Mesenchymal stem cell (in vitro differentiated cells and primary cell): ENCODE measurements at regions not wholly inside any gene's neighbourhood (a gene's known extent, or its start where the extent isn't known, plus 50 kb on each side); places are given as distances from the start of the nearest gene placed in this dataset.

Experiments
- DNase-seq: peaks from one replicate; pipeline ENCODE4 v3.0.0-alpha.2; 2013
- H2AFZ ChIP-seq: one replicate; pipeline ENCODE4 v1.6.1; 2013; ENCODE audit warnings: low read depth, mild to moderate bottlenecking, control low read depth, inconsistent platforms, low read length, moderate library complexity
- H2AK5ac ChIP-seq: 2 replicates; pipeline ENCODE4 v1.6.1; 2013; ENCODE audit warnings: low read length, moderate library complexity, mild to moderate bottlenecking, inconsistent platforms; ENCODE audit not compliant: severe bottlenecking
- H2BK120ac ChIP-seq: one replicate; pipeline ENCODE4 v1.6.1; 2013; ENCODE audit warnings: low read depth, mild to moderate bottlenecking, inconsistent platforms, low read length, moderate library complexity
- H2BK12ac ChIP-seq, 2 experiments: one replicate each; pipeline ENCODE4 v1.6.1; 2013; ENCODE audit warnings: inconsistent platforms in 2 of 2, low read length in 2 of 2, mild to moderate bottlenecking in 2 of 2, moderate library complexity in 2 of 2, control low read depth in 1 of 2
- H2BK15ac ChIP-seq: one replicate; pipeline ENCODE4 v1.6.1; 2013; ENCODE audit warnings: mild to moderate bottlenecking, low read depth, inconsistent platforms; ENCODE audit not compliant: poor library complexity, severe bottlenecking
- H2BK5ac ChIP-seq: 2 replicates; pipeline ENCODE4 v1.6.1; 2013; ENCODE audit warnings: low read depth, mild to moderate bottlenecking, low read length, control low read depth, inconsistent platforms; ENCODE audit not compliant: poor library complexity, severe bottlenecking
- H3K14ac ChIP-seq, 2 experiments: one replicate each; pipeline ENCODE4 v1.6.1; 2013; ENCODE audit warnings: inconsistent platforms in 2 of 2, low read length in 2 of 2, control low read depth in 1 of 2, mild to moderate bottlenecking in 1 of 2, moderate library complexity in 1 of 2
- H3K18ac ChIP-seq, 2 experiments: one replicate each; pipeline ENCODE4 v1.6.1; 2013; ENCODE audit warnings: inconsistent platforms in 2 of 2, low read length in 2 of 2, control low read depth in 1 of 2, low read depth in 1 of 2, mild to moderate bottlenecking in 1 of 2
- H3K23ac ChIP-seq, 2 experiments: one replicate each; pipeline ENCODE4 v1.6.1; 2013; ENCODE audit warnings: inconsistent platforms in 2 of 2, low read length in 2 of 2, mild to moderate bottlenecking in 2 of 2, moderate library complexity in 2 of 2, control low read depth in 1 of 2
- H3K27ac ChIP-seq: 2 replicates; pipeline ENCODE4 v1.5.1; 2013; ENCODE audit warnings: mild to moderate bottlenecking, moderate library complexity, low read length, control low read depth, inconsistent platforms; ENCODE audit not compliant: poor library complexity, severe bottlenecking
- H3K27me3 ChIP-seq, 2 experiments: 2 replicates each; pipeline versions ENCODE4 v1.6.1 to v1.7.0; 2013; ENCODE audit warnings: low read length in 2 of 2, mild to moderate bottlenecking in 2 of 2, moderate library complexity in 2 of 2, control low read depth in 1 of 2, inconsistent platforms in 1 of 2; ENCODE audit not compliant: control insufficient read depth in 1 of 2, insufficient read depth in 1 of 2
- H3K36me3 ChIP-seq, 2 experiments: 2 replicates each; pipeline versions ENCODE4 v1.6.1 to v1.7.0; 2013; ENCODE audit warnings: low read length in 2 of 2, control low read depth in 1 of 2, inconsistent platforms in 1 of 2, low read depth in 1 of 2, mild to moderate bottlenecking in 1 of 2; ENCODE audit not compliant: insufficient read depth in 2 of 2, control insufficient read depth in 1 of 2
- H3K4ac ChIP-seq, 2 experiments: one replicate each; pipeline ENCODE4 v1.6.1; 2013; ENCODE audit warnings: inconsistent platforms in 2 of 2, low read length in 2 of 2, mild to moderate bottlenecking in 2 of 2, moderate library complexity in 2 of 2, control low read depth in 1 of 2, low read depth in 1 of 2
- H3K4me1 ChIP-seq: 2 replicates; pipeline ENCODE4 v1.6.1; 2013; ENCODE audit warnings: low read depth, low read length, control low read depth; ENCODE audit not compliant: control insufficient read depth, insufficient read depth
- H3K4me2 ChIP-seq: 2 replicates; pipeline ENCODE4 v1.6.1; 2013; ENCODE audit warnings: low read length, mild to moderate bottlenecking, inconsistent platforms; ENCODE audit not compliant: poor library complexity, severe bottlenecking
- H3K4me3 ChIP-seq, 2 experiments: 2 replicates each; pipeline versions ENCODE4 v1.5.1 to v1.7.0; 2013; ENCODE audit warnings: low read length in 2 of 2, mild to moderate bottlenecking in 2 of 2, control low read depth in 1 of 2, low read depth in 1 of 2; ENCODE audit not compliant: insufficient read depth in 1 of 2
- H3K79me1 ChIP-seq: replicated peaks from 2 replicates; pipeline ENCODE4 v1.6.1; 2013; ENCODE audit warnings: mild to moderate bottlenecking, control low read depth, low read length, inconsistent platforms; ENCODE audit not compliant: poor library complexity, severe bottlenecking
- H3K9ac ChIP-seq: 2 replicates; pipeline ENCODE4 v1.7.0; 2013; ENCODE audit warnings: mild to moderate bottlenecking, low read length, moderate library complexity
- H3K9me3 ChIP-seq: 2 replicates; pipeline ENCODE4 v1.7.0; 2013; ENCODE audit warnings: mild to moderate bottlenecking, low read length; ENCODE audit not compliant: control insufficient read depth
- H4K8ac ChIP-seq: one replicate; pipeline ENCODE4 v1.6.1; 2013; ENCODE audit warnings: inconsistent platforms, mild to moderate bottlenecking, low read length, moderate library complexity
- H4K91ac ChIP-seq: one replicate; pipeline ENCODE4 v1.6.1; 2013; ENCODE audit warnings: mild to moderate bottlenecking, low read length, inconsistent platforms
- WGBS: methylation state at CpG from one replicate; pipeline ENCODE4 v1.1.7; 2013; ENCODE audit warnings: mixed read lengths; 5-methylcytosine and 5-hydroxymethylcytosine counted together

- no peak overlapping the region for H3K27ac ChIP-seq
- H3K4me1 ChIP-seq: no peaks in the 10 kb centered on the region
- DNase-seq: no peak
- no peak overlapping the region for H3K23ac ChIP-seq
- no peak overlapping the region for H2BK120ac ChIP-seq
- no peak overlapping the region for H3K4me2 ChIP-seq
- H3K9ac ChIP-seq: no peak overlapping the region
- H3K27me3 ChIP-seq: peaks cover 0 to 9% of the 10 kb centered on the region in 2 experiments
- H3K14ac ChIP-seq: no peak overlapping the region
- H3K4me3 ChIP-seq: no peak overlapping the region
- H3K4ac ChIP-seq: no peak overlapping the region
- no peaks in the 10 kb centered on the region for H3K36me3 ChIP-seq
- no peak overlapping the region for H4K91ac ChIP-seq
- H2BK12ac ChIP-seq: no peak overlapping the region
- H2BK5ac ChIP-seq: no peak overlapping the region
- no peak overlapping the region for H2BK15ac ChIP-seq
- H2AFZ ChIP-seq: no peak overlapping the region
- H2AK5ac ChIP-seq: no peak overlapping the region
- H3K18ac ChIP-seq: no peak overlapping the region
- no peak overlapping the region for H4K8ac ChIP-seq
- H3K9me3 ChIP-seq: no peaks in the 10 kb centered on the region
- no peaks in the 10 kb centered on the region for H3K79me1 ChIP-seq
- 63% methylated on average over 1 of the region's 1 CpG for WGBS
These were observed 108.6 kb downstream of the LACC1 start for GRCh38 chr13:43988302-43988701.

- H3K9me3 ChIP-seq: peaks cover 14% of the 10 kb centered on the region
- no peaks in the 10 kb centered on the region for H3K4me1 ChIP-seq
- no peak overlapping the region for H2BK12ac ChIP-seq
- H3K14ac ChIP-seq: no peak overlapping the region
- no peak overlapping the region for H3K4ac ChIP-seq
- no peak overlapping the region for H3K4me3 ChIP-seq
- no peak overlapping the region for H3K4me2 ChIP-seq
- no peak overlapping the region for H3K9ac ChIP-seq
- H4K8ac ChIP-seq: no peak overlapping the region
- no peak overlapping the region for H4K91ac ChIP-seq
- no peak for DNase-seq
- H2BK15ac ChIP-seq: no peak overlapping the region
- no peak overlapping the region for H2AFZ ChIP-seq
- no peak overlapping the region for H3K27ac ChIP-seq
- H3K27me3 ChIP-seq: peaks cover 0 to 9% of the 10 kb centered on the region in 2 experiments
- H3K18ac ChIP-seq: no peak overlapping the region
- H3K36me3 ChIP-seq: no peaks in the 10 kb centered on the region
- no peak overlapping the region for H3K23ac ChIP-seq
- no peaks in the 10 kb centered on the region for H3K79me1 ChIP-seq
- no peak overlapping the region for H2BK5ac ChIP-seq
- H2AK5ac ChIP-seq: no peak overlapping the region
- WGBS: 74% methylated on average over 4 of the region's 5 CpGs
- H2BK120ac ChIP-seq: no peak overlapping the region
These were observed 110.3 kb downstream of the LACC1 start for GRCh38 chr13:43990021-43990420.

GRCh38 chr13:43990829-43991228 lies 111.1 kb downstream of the LACC1 start:
- H4K91ac ChIP-seq: no peak overlapping the region
- no peak for DNase-seq
- H3K18ac ChIP-seq: no peak overlapping the region
- no peaks in the 10 kb centered on the region for H3K36me3 ChIP-seq
- H3K9ac ChIP-seq: no peak overlapping the region
- no peak overlapping the region for H2BK120ac ChIP-seq
- no peak overlapping the region for H3K27ac ChIP-seq
- H2AFZ ChIP-seq: no peak overlapping the region
- no peaks in the 10 kb centered on the region for H3K79me1 ChIP-seq
- WGBS: 96% methylated on average over 3 of the region's 3 CpGs
- no peak overlapping the region for H2BK5ac ChIP-seq
- no peak overlapping the region for H3K4me3 ChIP-seq
- H3K23ac ChIP-seq: no peak overlapping the region
- no peak overlapping the region for H4K8ac ChIP-seq
- H3K4ac ChIP-seq: no peak overlapping the region
- no peak overlapping the region for H2BK12ac ChIP-seq
- H3K4me1 ChIP-seq: no peaks in the 10 kb centered on the region
- H3K9me3 ChIP-seq: peaks cover 22% of the 10 kb centered on the region
- H3K14ac ChIP-seq: no peak overlapping the region
- H3K27me3 ChIP-seq: peaks cover 0 to 9% of the 10 kb centered on the region in 2 experiments
- H3K4me2 ChIP-seq: no peak overlapping the region
- H2BK15ac ChIP-seq: no peak overlapping the region
- no peak overlapping the region for H2AK5ac ChIP-seq

- Histone ChIP-seq H3K18ac (no peak overlapping the region), H2AK5ac (no peak overlapping the region), H2BK5ac (no peak overlapping the region), H3K9ac (no peak overlapping the region), H3K4me3 (no peak overlapping the region), H2BK15ac (no peak overlapping the region), H4K8ac (no peak overlapping the region), H3K4ac (no peak overlapping the region), H3K79me1 (no peaks in the 10 kb centered on the region), H3K36me3 (no peaks in the 10 kb centered on the region), H3K4me1 (no peaks in the 10 kb centered on the region), H2AFZ (no peak overlapping the region), H3K4me2 (no peak overlapping the region), H2BK120ac (no peak overlapping the region), H3K14ac (no peak overlapping the region), H3K27me3 (peaks cover 0 to 9% of the 10 kb centered on the region in 2 experiments), H4K91ac (no peak overlapping the region), H2BK12ac (no peak overlapping the region), H3K27ac (no peak overlapping the region), H3K23ac (no peak overlapping the region), H3K9me3 (peaks cover 27% of the 10 kb centered on the region)
- no peak for DNase-seq
- 94% methylated on average over 3 of the region's 4 CpGs for WGBS
These were observed 112.1 kb downstream of the LACC1 start for GRCh38 chr13:43991773-43992201.
